ENCODE measurements at regions not wholly inside any gene's neighbourhood (a gene's known extent, or its start where the extent isn't known, plus 50 kb on each side); places are given as distances from the start of the nearest gene placed in this dataset.

GRCh38 chr16:54437401-54437800 lies 150.8 kb upstream of the IRX3 start:
- Mint-ChIP-seq H3K4me3 (no peak overlapping the region), H3K27me3 (peaks cover 45% of the 10 kb centered on the region), H3K27ac (ENCODE audit: low read depth) (no peak overlapping the region), H3K36me3 (ENCODE audit: insufficient read depth) (no peaks in the 10 kb centered on the region), H3K4me1 (no peaks in the 10 kb centered on the region), H3K9me3 (peaks cover 10% of the 10 kb centered on the region)
- ATAC-seq (replicated peaks; ENCODE audit: extremely low read depth, poor library complexity, severe bottlenecking) (no peak), DNase-seq (ENCODE audit: low spot score in 2 of 2) (no peak)

GRCh38 chr16:54436346-54436745 lies 149.8 kb upstream of the IRX3 start:
- H3K4me1 Mint-ChIP-seq, result no peaks in the 10 kb centered on the region
- H3K27ac Mint-ChIP-seq (ENCODE audit: low read depth), result no peak overlapping the region
- DNase-seq (ENCODE audit: low spot score in 2 of 2) (no peak), ATAC-seq (replicated peaks; ENCODE audit: extremely low read depth, poor library complexity, severe bottlenecking) (no peak)
- H3K4me3 Mint-ChIP-seq, result no peak overlapping the region
- H3K36me3 Mint-ChIP-seq (ENCODE audit: insufficient read depth), result no peaks in the 10 kb centered on the region
- peaks cover 10% of the 10 kb centered on the region for H3K9me3 Mint-ChIP-seq
- peaks cover 46% of the 10 kb centered on the region for H3K27me3 Mint-ChIP-seq

- ATAC-seq (replicated peaks; ENCODE audit: extremely low read depth, poor library complexity, severe bottlenecking) (no peak), DNase-seq (ENCODE audit: low spot score in 2 of 2) (no peak)
- H3K4me3 Mint-ChIP-seq, result no peak overlapping the region
- no peaks in the 10 kb centered on the region for H3K36me3 Mint-ChIP-seq (ENCODE audit: insufficient read depth)
- H3K4me1 Mint-ChIP-seq, result no peaks in the 10 kb centered on the region
- peaks cover 57% of the 10 kb centered on the region for H3K27me3 Mint-ChIP-seq
- H3K27ac Mint-ChIP-seq (ENCODE audit: low read depth), result no peak overlapping the region
- peaks cover 10% of the 10 kb centered on the region for H3K9me3 Mint-ChIP-seq
Observed at GRCh38 chr16:54434859-54435258, 148.3 kb upstream of the IRX3 start.

GRCh38 chr16:54432897-54433229 lies 146.3 kb upstream of the IRX3 start:
- Mint-ChIP-seq H3K27ac (ENCODE audit: low read depth) (no peak overlapping the region), H3K4me1 (no peaks in the 10 kb centered on the region), H3K27me3 (peaks cover 42% of the 10 kb centered on the region), H3K4me3 (no peak overlapping the region), H3K36me3 (ENCODE audit: insufficient read depth) (no peaks in the 10 kb centered on the region), H3K9me3 (no peaks in the 10 kb centered on the region)
- ATAC-seq (replicated peaks; ENCODE audit: extremely low read depth, poor library complexity, severe bottlenecking) (no peak), DNase-seq (ENCODE audit: low spot score in 2 of 2) (no peak)

GRCh38 chr16:54431997-54432896 lies 145.7 kb upstream of the IRX3 start:
- peaks cover 37% of the 10 kb centered on the region for H3K27me3 Mint-ChIP-seq
- no peaks in the 10 kb centered on the region for H3K9me3 Mint-ChIP-seq
- no peak overlapping the region for H3K4me3 Mint-ChIP-seq
- no peaks in the 10 kb centered on the region for H3K36me3 Mint-ChIP-seq (ENCODE audit: insufficient read depth)
- no peak for DNase-seq (ENCODE audit: low spot score in 2 of 2)
- no peak for ATAC-seq (replicated peaks; ENCODE audit: extremely low read depth, poor library complexity, severe bottlenecking)
- H3K4me1 Mint-ChIP-seq, result no peaks in the 10 kb centered on the region
- H3K27ac Mint-ChIP-seq (ENCODE audit: low read depth), result no peak overlapping the region

GRCh38 chr16:54431041-54431996 lies 144.7 kb upstream of the IRX3 start:
- ATAC-seq (replicated peaks; ENCODE audit: extremely low read depth, poor library complexity, severe bottlenecking) (no peak), DNase-seq (ENCODE audit: low spot score in 2 of 2) (no peak)
- H3K27ac Mint-ChIP-seq (ENCODE audit: low read depth), result no peak overlapping the region
- H3K27me3 Mint-ChIP-seq, result peaks cover 37% of the 10 kb centered on the region
- no peak overlapping the region for H3K4me3 Mint-ChIP-seq
- H3K9me3 Mint-ChIP-seq, result no peaks in the 10 kb centered on the region
- no peaks in the 10 kb centered on the region for H3K4me1 Mint-ChIP-seq
- H3K36me3 Mint-ChIP-seq (ENCODE audit: insufficient read depth), result no peaks in the 10 kb centered on the region

GRCh38 chr16:54430491-54431030 lies 144.0 kb upstream of the IRX3 start:
- Mint-ChIP-seq H3K27ac (ENCODE audit: low read depth) (no peak overlapping the region), H3K9me3 (no peaks in the 10 kb centered on the region), H3K27me3 (peaks cover 38% of the 10 kb centered on the region), H3K36me3 (ENCODE audit: insufficient read depth) (no peaks in the 10 kb centered on the region), H3K4me3 (no peak overlapping the region), H3K4me1 (no peaks in the 10 kb centered on the region)
- ATAC-seq (replicated peaks; ENCODE audit: extremely low read depth, poor library complexity, severe bottlenecking), result no peak
- DNase-seq (ENCODE audit: low spot score in 2 of 2), result no peak

- ATAC-seq (replicated peaks; ENCODE audit: extremely low read depth, poor library complexity, severe bottlenecking) (no peak), DNase-seq (ENCODE audit: low spot score in 2 of 2) (no peak)
- H3K27me3 Mint-ChIP-seq, result peaks cover 31% of the 10 kb centered on the region
- H3K9me3 Mint-ChIP-seq, result no peaks in the 10 kb centered on the region
- H3K4me3 Mint-ChIP-seq, result no peak overlapping the region
- no peak overlapping the region for H3K27ac Mint-ChIP-seq (ENCODE audit: low read depth)
- no peaks in the 10 kb centered on the region for H3K36me3 Mint-ChIP-seq (ENCODE audit: insufficient read depth)
- no peaks in the 10 kb centered on the region for H3K4me1 Mint-ChIP-seq
Observed at GRCh38 chr16:54429029-54429428, 142.4 kb upstream of the IRX3 start.

- no peaks in the 10 kb centered on the region for H3K36me3 Mint-ChIP-seq (ENCODE audit: insufficient read depth)
- H3K4me3 Mint-ChIP-seq, result no peak overlapping the region
- ATAC-seq (replicated peaks; ENCODE audit: extremely low read depth, poor library complexity, severe bottlenecking) (no peak), DNase-seq (ENCODE audit: low spot score in 2 of 2) (no peak)
- no peak overlapping the region for H3K27ac Mint-ChIP-seq (ENCODE audit: low read depth)
- H3K9me3 Mint-ChIP-seq, result no peaks in the 10 kb centered on the region
- no peaks in the 10 kb centered on the region for H3K4me1 Mint-ChIP-seq
- peaks cover 41% of the 10 kb centered on the region for H3K27me3 Mint-ChIP-seq
Observed at GRCh38 chr16:54426553-54426849, 139.9 kb upstream of the IRX3 start.

- no peaks in the 10 kb centered on the region for H3K36me3 Mint-ChIP-seq (ENCODE audit: insufficient read depth)
- no peaks in the 10 kb centered on the region for H3K9me3 Mint-ChIP-seq
- no peak overlapping the region for H3K4me3 Mint-ChIP-seq
- no peak overlapping the region for H3K27ac Mint-ChIP-seq (ENCODE audit: low read depth)
- H3K27me3 Mint-ChIP-seq, result peaks cover 35% of the 10 kb centered on the region
- ATAC-seq (replicated peaks; ENCODE audit: extremely low read depth, poor library complexity, severe bottlenecking) (no peak), DNase-seq (ENCODE audit: low spot score in 2 of 2) (no peak)
- no peaks in the 10 kb centered on the region for H3K4me1 Mint-ChIP-seq
Observed at GRCh38 chr16:54425681-54426552, 139.3 kb upstream of the IRX3 start.

- H3K27me3 Mint-ChIP-seq, result peaks cover 28% of the 10 kb centered on the region
- no peaks in the 10 kb centered on the region for H3K9me3 Mint-ChIP-seq
- DNase-seq (ENCODE audit: low spot score in 2 of 2), result no peak
- no peaks in the 10 kb centered on the region for H3K36me3 Mint-ChIP-seq (ENCODE audit: insufficient read depth)
- H3K27ac Mint-ChIP-seq (ENCODE audit: low read depth), result no peak overlapping the region
- no peak overlapping the region for H3K4me3 Mint-ChIP-seq
- H3K4me1 Mint-ChIP-seq, result no peaks in the 10 kb centered on the region
- no peak for ATAC-seq (replicated peaks; ENCODE audit: extremely low read depth, poor library complexity, severe bottlenecking)
Observed at GRCh38 chr16:54425068-54425467, 138.5 kb upstream of the IRX3 start.

GRCh38 chr16:54424043-54424451 lies 137.5 kb upstream of the IRX3 start:
- no peaks in the 10 kb centered on the region for H3K4me1 Mint-ChIP-seq
- ATAC-seq (replicated peaks; ENCODE audit: extremely low read depth, poor library complexity, severe bottlenecking) (no peak), DNase-seq (ENCODE audit: low spot score in 2 of 2) (no peak)
- H3K36me3 Mint-ChIP-seq (ENCODE audit: insufficient read depth), result no peaks in the 10 kb centered on the region
- no peak overlapping the region for H3K27ac Mint-ChIP-seq (ENCODE audit: low read depth)
- peaks cover 28% of the 10 kb centered on the region for H3K27me3 Mint-ChIP-seq
- no peaks in the 10 kb centered on the region for H3K9me3 Mint-ChIP-seq
- no peak overlapping the region for H3K4me3 Mint-ChIP-seq
